ENCODE measurements at regions not wholly inside any gene's neighbourhood (a gene's known extent, or its start where the extent isn't known, plus 50 kb on each side); places are given as distances from the start of the nearest gene placed in this dataset.

DNA sequence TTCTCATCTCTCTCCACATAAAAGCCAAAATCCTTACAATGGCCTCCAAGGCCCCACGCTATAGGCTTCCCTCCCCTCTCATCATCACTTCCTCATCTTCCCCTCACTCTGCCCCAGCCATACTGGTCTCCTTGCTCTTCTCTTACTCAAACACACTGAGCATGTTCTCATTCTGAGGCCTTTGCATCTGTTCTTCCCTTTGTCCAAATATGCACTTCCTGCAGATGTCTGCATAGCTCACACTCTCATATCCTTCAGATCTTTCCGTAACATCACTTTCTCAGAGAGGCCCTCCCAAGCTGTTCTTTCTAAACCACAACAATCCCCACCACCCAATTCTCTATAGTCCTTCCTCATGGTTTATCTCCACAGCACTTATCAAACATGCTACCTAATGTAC lies 284.1 kb downstream of the HHIPL2 start:
- TF ChIP-seq, protein P1, sequence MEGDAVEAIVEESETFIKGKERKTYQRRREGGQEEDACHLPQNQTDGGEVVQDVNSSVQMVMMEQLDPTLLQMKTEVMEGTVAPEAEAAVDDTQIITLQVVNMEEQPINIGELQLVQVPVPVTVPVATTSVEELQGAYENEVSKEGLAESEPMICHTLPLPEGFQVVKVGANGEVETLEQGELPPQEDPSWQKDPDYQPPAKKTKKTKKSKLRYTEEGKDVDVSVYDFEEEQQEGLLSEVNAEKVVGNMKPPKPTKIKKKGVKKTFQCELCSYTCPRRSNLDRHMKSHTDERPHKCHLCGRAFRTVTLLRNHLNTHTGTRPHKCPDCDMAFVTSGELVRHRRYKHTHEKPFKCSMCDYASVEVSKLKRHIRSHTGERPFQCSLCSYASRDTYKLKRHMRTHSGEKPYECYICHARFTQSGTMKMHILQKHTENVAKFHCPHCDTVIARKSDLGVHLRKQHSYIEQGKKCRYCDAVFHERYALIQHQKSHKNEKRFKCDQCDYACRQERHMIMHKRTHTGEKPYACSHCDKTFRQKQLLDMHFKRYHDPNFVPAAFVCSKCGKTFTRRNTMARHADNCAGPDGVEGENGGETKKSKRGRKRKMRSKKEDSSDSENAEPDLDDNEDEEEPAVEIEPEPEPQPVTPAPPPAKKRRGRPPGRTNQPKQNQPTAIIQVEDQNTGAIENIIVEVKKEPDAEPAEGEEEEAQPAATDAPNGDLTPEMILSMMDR (IDR thresholded peaks at IDR 0.05 in 2 of 3, conservative IDR thresholded peaks at IDR 0.05 in 1 of 3; ENCODE audit: borderline replicate concordance in 1 of 3, insufficient read depth in 1 of 3, low read depth in 2 of 3, low read length in 2 of 3), result no peak
- TF ChIP-seq FOSL1 (IDR thresholded peaks at IDR 0.05; ENCODE audit: low read depth) (no peak), JUND (IDR thresholded peaks at IDR 0.05) (no peak), YY1 (IDR thresholded peaks at IDR 0.05; ENCODE audit: extremely low read depth, insufficient replicate concordance, low read depth, low read length) (no peak), POLR2A (IDR thresholded peaks at IDR 0.05; ENCODE audit: borderline replicate concordance, extremely low read depth, insufficient read depth, insufficient read length) (no peak)

All from HCT116 (cell line).